ENCODE measurements at regions not wholly inside any gene's neighbourhood (a gene's known extent, or its start where the extent isn't known, plus 50 kb on each side); places are given as distances from the start of the nearest gene placed in this dataset.
"Not testable (repeated sequence)": the region's sequence is repeated elsewhere in the genome, so short reads cannot be mapped to it uniquely, and the experiment has no call there.

DNA sequence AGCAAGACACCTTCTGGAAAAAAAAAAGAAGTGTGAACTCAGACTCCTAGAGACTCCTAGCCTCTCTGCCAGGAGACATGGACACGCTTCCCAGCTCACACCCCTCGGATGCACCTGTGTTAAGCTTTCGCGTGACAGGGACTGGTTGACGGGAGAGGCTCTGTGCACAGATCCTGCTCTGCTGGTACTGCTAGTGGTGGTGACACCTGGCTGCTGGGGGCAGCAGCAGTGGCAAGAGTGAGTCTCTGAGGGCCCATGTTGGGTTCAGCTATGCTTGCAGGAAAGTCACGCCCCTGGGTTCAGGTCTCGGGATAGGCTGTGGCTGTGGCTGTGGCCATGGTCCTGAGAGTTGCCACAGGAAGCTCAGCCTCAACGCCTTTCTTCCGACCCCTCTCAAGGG is 81.1 kb downstream of the XRCC2 start:
- TF ChIP-seq, protein P1, sequence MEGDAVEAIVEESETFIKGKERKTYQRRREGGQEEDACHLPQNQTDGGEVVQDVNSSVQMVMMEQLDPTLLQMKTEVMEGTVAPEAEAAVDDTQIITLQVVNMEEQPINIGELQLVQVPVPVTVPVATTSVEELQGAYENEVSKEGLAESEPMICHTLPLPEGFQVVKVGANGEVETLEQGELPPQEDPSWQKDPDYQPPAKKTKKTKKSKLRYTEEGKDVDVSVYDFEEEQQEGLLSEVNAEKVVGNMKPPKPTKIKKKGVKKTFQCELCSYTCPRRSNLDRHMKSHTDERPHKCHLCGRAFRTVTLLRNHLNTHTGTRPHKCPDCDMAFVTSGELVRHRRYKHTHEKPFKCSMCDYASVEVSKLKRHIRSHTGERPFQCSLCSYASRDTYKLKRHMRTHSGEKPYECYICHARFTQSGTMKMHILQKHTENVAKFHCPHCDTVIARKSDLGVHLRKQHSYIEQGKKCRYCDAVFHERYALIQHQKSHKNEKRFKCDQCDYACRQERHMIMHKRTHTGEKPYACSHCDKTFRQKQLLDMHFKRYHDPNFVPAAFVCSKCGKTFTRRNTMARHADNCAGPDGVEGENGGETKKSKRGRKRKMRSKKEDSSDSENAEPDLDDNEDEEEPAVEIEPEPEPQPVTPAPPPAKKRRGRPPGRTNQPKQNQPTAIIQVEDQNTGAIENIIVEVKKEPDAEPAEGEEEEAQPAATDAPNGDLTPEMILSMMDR (IDR thresholded peaks at IDR 0.05; ENCODE audit: extremely low read depth, missing control alignments): no peak
- DNase-seq (ENCODE audit: low spot score): no peak

DNA sequence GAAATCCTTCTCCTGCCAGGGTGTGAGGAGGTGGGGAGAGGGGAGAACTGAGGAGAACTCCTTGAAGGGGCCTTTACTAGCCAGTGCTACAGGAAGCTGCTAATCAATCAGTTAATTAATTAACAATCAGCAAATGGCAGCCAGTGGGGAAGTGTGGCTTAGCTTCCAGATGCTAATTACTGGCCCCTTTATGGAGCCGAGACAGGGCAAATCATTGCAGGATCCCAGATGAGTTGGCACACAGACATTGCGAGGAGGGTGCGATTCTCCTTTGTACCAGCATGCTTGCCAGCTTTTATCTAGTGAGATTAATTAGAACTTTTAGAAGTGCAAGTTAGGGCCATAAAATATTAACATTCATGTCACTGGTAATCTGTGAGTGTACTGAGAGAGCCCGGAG is 84.0 kb downstream of the XRCC2 start:
- TF ChIP-seq, protein P1 (IDR thresholded peaks at IDR 0.05; ENCODE audit: extremely low read depth, missing control alignments): no peak
- no peak for DNase-seq (ENCODE audit: low spot score)

DNA sequence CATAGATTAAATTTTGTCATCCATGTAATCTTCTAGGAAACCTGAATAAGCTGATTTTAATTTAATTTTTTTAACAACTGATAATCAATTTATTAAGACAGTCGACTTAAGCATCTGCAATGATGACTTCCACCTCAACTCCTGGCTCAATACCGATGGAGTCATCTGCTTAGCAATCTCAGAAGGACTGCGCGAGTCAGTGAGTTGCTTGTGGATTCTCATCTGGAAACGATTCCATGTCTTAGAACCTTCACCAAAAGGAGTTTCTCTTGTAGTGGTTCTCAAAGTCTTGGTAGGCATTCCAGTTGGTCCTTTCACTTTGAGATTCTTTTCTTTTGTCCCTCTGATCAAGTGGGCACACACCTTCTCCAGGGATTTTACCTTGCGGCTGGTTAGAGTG is 85.5 kb downstream of the XRCC2 start:
- no peak for DNase-seq (ENCODE audit: low spot score)
- TF ChIP-seq, protein P1 (IDR thresholded peaks at IDR 0.05; ENCODE audit: extremely low read depth, missing control alignments): no peak

DNA sequence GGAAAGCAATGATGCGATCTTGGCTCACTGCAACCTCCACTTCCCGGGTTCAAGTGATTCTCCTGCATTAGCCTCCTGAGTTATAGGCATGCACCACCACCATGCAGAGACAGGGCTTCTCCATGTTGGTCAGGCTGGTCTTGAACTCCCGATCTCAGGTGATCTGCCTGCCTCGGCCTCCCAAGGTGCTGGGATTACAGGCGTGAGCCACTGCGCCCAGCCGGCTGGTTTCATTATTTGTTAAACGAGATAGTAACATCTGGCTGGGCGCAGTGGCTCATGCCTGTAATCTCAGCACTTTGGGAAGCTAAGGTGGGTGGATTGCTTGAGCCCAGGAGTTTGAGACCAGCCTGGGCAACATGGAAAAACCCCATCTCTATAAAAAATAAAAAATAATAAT is 86.1 kb downstream of the XRCC2 start:
- DNase-seq (ENCODE audit: low spot score): not testable (repeated sequence)

DNA sequence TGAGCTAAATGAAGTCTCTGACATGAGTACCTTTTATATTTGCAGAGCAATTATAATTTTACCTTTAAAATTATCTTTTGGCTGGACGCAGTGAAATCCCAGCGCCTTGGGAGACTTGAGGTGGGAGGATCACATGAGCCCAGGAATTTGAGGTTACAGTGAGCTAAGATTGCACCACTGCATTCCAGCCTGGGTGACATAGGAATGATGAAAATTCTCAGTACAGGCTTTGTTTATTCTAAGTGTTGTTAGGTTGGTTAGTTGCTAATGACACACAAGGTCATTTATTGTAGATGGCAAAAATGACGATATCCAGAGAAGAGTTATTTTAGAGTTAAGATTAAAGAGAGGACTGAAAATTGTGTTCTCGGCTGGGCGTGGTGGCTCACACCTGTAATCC is 87.6 kb downstream of the XRCC2 start:
- TF ChIP-seq, protein P1 (IDR thresholded peaks at IDR 0.05; ENCODE audit: extremely low read depth, missing control alignments): no peak
- DNase-seq (ENCODE audit: low spot score): no peak

DNA sequence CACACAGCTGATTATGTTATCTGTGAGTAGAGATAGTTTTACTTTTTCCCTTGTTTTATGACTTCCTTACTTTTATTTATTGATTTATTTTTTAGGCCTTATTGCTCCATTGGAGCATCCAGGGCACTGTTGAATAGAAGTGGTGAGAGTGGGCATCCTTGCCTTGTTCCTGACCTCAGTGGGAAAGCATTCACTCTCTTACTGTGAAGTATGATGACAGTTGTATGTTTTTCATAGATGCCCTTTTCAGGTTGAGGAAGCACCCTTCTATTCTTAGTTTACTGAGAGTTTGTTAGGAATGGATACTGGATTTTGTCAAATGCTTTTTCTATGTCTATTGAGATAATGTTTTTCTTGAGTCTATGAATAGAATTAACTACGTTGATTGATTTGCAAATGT is 88.6 kb downstream of the XRCC2 start:
- TF ChIP-seq, protein P1 (IDR thresholded peaks at IDR 0.05; ENCODE audit: extremely low read depth, missing control alignments): no peak
- no peak for DNase-seq (ENCODE audit: low spot score)

DNA sequence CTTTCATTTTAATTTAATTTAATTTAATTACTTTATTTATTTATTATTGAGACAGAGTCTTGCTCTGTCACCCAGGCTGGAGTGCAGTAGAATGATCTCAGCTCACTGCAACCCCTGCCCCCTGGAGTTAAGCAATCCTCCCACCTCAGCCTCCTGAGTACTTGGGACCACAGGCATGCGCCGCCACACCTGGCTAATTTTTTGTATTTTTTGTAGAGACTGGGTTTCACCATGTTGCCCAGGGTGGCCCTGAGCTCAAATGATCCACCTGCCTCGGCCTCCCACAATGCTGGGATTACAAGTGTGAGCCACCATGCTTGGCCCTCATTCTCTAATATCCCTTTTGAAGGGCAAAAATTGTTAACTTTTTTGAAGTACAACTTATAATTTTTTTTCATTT is 92.9 kb downstream of the XRCC2 start:
- TF ChIP-seq, protein P1 (IDR thresholded peaks at IDR 0.05; ENCODE audit: extremely low read depth, missing control alignments): no peak
- no peak for DNase-seq (ENCODE audit: low spot score)

DNA sequence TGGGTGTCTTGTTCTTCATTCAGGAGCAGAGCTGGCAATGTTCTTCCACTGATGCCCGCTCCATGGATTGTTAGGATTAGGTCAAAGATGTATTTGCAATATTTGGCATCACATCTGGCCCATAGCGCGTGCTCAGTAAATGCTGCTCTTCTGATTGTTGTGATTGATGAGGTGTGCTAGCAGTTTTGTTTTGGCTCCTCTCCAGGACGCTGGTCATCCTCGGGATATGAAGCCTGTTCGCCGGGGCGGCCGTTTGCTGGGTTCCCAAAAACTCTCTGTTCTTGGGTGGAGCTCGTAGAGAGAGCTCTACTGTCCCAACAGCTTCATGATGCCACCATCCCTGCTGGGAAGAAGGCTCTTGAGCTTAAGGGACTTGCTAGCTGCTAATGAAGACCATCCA is 96.9 kb downstream of the XRCC2 start:
- TF ChIP-seq, protein P1 (IDR thresholded peaks at IDR 0.05; ENCODE audit: extremely low read depth, missing control alignments): no peak
- DNase-seq (ENCODE audit: low spot score): no peak
